HCT116 (cell line): ENCODE measurements at regions not wholly inside any gene's neighbourhood (a gene's known extent, or its start where the extent isn't known, plus 50 kb on each side); places are given as distances from the start of the nearest gene placed in this dataset.

Experiments
- ATAC-seq: fragments of 200-7000 bp; cut with Tn5 transposase; 2 replicates; pipeline ENCODE4 v1.9.1; 2020; ENCODE audit warnings: mild to moderate bottlenecking, moderate library complexity
- BruUV-seq: library from RNA; stranded (reverse); fragments of 400-500 nt; replicated peaks from 2 replicates; lab custom pipeline; 2021; lab: Mats Ljungman, UMichigan
- CTCF ChIA-PET: fragments of 300-600 bp; sonication (Branson Sonifier 250); formaldehyde crosslinking; loops from one replicate; lab custom pipeline; 2021; ENCODE audit warnings: antibody characterized with exemption; lab: Charles Lee
- POLR2A ChIA-PET: fragments of 300-600, 350-600 bp; sonication (Branson Sonifier 250); formaldehyde crosslinking; loops from one replicate; lab custom pipeline; 2021; ENCODE audit warnings: antibody characterized with exemption; lab: Charles Lee
- RAD21 ChIA-PET, 2 experiments: fragments of 300-600 bp; sonication (Branson Sonifier 250); formaldehyde crosslinking; loops; one replicate each; lab custom pipeline; 2023; ENCODE audit warnings: low total read pairs in 2 of 2; ENCODE audit not compliant: uncharacterized antibody in 2 of 2, unreplicated experiment in 2 of 2, low non-redundant PET in 1 of 2; lab: Charles Lee
- DNase-seq: peaks from one replicate; pipeline ENCODE4 v3.0.0-alpha.2; 2010; ENCODE audit warnings: low read depth, low spot score
- H2AFZ ChIP-seq: fragments of 200-600 bp; shearing (Covaris generic), sonication (generic); 2 replicates; pipeline ENCODE4 v1.6.1; 2017; ENCODE audit warnings: low read depth, mixed run types, mixed read lengths, antibody characterized with exemption, low read length; ENCODE audit not compliant: poor library complexity, severe bottlenecking
- H3K27ac ChIP-seq: 2 replicates; pipeline ENCODE4 v1.5.1; 2012; ENCODE audit warnings: low read depth, low read length
- H3K27me3 ChIP-seq: fragments of 200-600 bp; sonication (generic); 2 replicates; pipeline ENCODE4 v1.6.1; 2016; ENCODE audit warnings: mixed run types, low read length, mixed read lengths; ENCODE audit not compliant: insufficient read depth
- H3K36me3 ChIP-seq, 2 experiments: fragments of 200-500 bp in 1 of 2; fragments of 200-600 bp in 1 of 2; sonication (Bioruptor generic) in 1 of 2; sonication (generic) in 1 of 2; 2 replicates each; pipeline versions ENCODE4 v1.5.1 to v1.6.1; 2014 to 2016; ENCODE audit warnings: low read length in 2 of 2, inconsistent platforms in 1 of 2, mixed read lengths in 1 of 2, mixed run types in 1 of 2; ENCODE audit not compliant: insufficient read depth in 2 of 2, control insufficient read depth in 1 of 2
- H3K4me1 ChIP-seq, 2 experiments: fragments of 200-600 bp in 1 of 2; sonication (generic) in 1 of 2; 2 replicates each; pipeline versions ENCODE4 v1.5.1 to v1.6.1; 2012 to 2017; ENCODE audit warnings: low read length in 2 of 2, inconsistent platforms in 1 of 2, mild to moderate bottlenecking in 1 of 2, mixed read lengths in 1 of 2, mixed run types in 1 of 2, moderate library complexity in 1 of 2; ENCODE audit not compliant: insufficient read depth in 2 of 2, control insufficient read depth in 1 of 2
- H3K4me2 ChIP-seq: fragments of 200-600 bp; sonication (generic); 2 replicates; pipeline ENCODE4 v1.6.1; 2017; ENCODE audit warnings: mixed run types, low read length, mixed read lengths
- H3K4me3 ChIP-seq, 2 experiments: fragments of 200-600 bp in 1 of 2; sonication (generic) in 1 of 2; replicated peaks in 1 of 2; 2 replicates each; pipeline ENCODE4 v1.5.1; 2011 to 2016; ENCODE audit warnings: low read length in 2 of 2, control low read depth in 1 of 2, low read depth in 1 of 2, mild to moderate bottlenecking in 1 of 2, mixed read lengths in 1 of 2, mixed run types in 1 of 2
- H3K79me2 ChIP-seq: fragments of 200-600 bp; sonication (generic); 2 replicates; pipeline ENCODE4 v1.6.1; 2017; ENCODE audit warnings: mild to moderate bottlenecking, mixed run types, low read length, moderate library complexity, mixed read lengths; ENCODE audit not compliant: insufficient read depth
- H3K9ac ChIP-seq: fragments of 200-600 bp; sonication (generic); 2 replicates; pipeline ENCODE4 v1.6.1; 2016; ENCODE audit warnings: low read length, mixed read lengths
- H3K9me2 ChIP-seq: fragments of 200-600 bp; sonication (generic), shearing (Covaris generic); 2 replicates; pipeline ENCODE4 v1.6.1; 2017; ENCODE audit warnings: mixed run types, mild to moderate bottlenecking, moderate library complexity; ENCODE audit not compliant: insufficient read depth
- H3K9me3 ChIP-seq, 2 experiments: fragments of 200-500 bp in 1 of 2; fragments of 200-600 bp in 1 of 2; sonication (Bioruptor generic) in 1 of 2; sonication (generic) in 1 of 2; 2 replicates each; pipeline ENCODE4 v1.6.1; 2014 to 2017; ENCODE audit warnings: low read length in 2 of 2, mixed read lengths in 2 of 2, inconsistent platforms in 1 of 2, low read depth in 1 of 2, mild to moderate bottlenecking in 1 of 2, mixed run types in 1 of 2, moderate library complexity in 1 of 2; ENCODE audit not compliant: control insufficient read depth in 1 of 2, insufficient read depth in 1 of 2
- H4K20me1 ChIP-seq: fragments of 200-600 bp; sonication (generic), shearing (Covaris generic); 2 replicates; pipeline ENCODE4 v1.6.1; 2017; ENCODE audit warnings: mixed run types, mild to moderate bottlenecking, moderate library complexity; ENCODE audit not compliant: insufficient read depth
- ATF3 ChIP-seq: IDR thresholded peaks from 2 replicates; pipeline ENCODE4 v1.6.1; 2012
- EGR1 ChIP-seq: IDR thresholded peaks from 2 replicates; pipeline ENCODE4 v1.6.1; 2012; ENCODE audit warnings: low read depth
- EZH2 ChIP-seq: fragments of 200-600 bp; sonication (generic); IDR thresholded peaks from 2 replicates; pipeline ENCODE4 v1.6.1; 2017; ENCODE audit warnings: antibody characterized with exemption, mixed run types
- EZH2phosphoT487 ChIP-seq: fragments of 200-600 bp; IDR thresholded peaks from 2 replicates; pipeline ENCODE4 v1.6.1; 2018; ENCODE audit warnings: antibody characterized with exemption, borderline replicate concordance
- FOSL1 ChIP-seq: IDR thresholded peaks from 2 replicates; pipeline ENCODE4 v1.6.1; 2012; ENCODE audit warnings: low read depth
- JUND ChIP-seq: IDR thresholded peaks from 2 replicates; pipeline ENCODE4 v1.6.1; 2012
- RAD21 ChIP-seq: IDR thresholded peaks from 2 replicates; pipeline ENCODE4 v1.6.1; 2012; ENCODE audit warnings: low read depth, mild to moderate bottlenecking
- REST ChIP-seq: IDR thresholded peaks from 2 replicates; pipeline ENCODE4 v1.6.1; 2012; ENCODE audit warnings: low read depth
- YY1 ChIP-seq: IDR thresholded peaks from 2 replicates; pipeline ENCODE4 v1.6.1; 2011; ENCODE audit warnings: low read length, low read depth, moderate library complexity, mild to moderate bottlenecking; ENCODE audit not compliant: insufficient replicate concordance; ENCODE audit errors: extremely low read depth
- ZBTB33 ChIP-seq: IDR thresholded peaks from 2 replicates; pipeline ENCODE4 v1.6.1; 2011; ENCODE audit warnings: mild to moderate bottlenecking, low read length, moderate library complexity; ENCODE audit not compliant: insufficient replicate concordance; ENCODE audit errors: extremely low read depth
- ZFX ChIP-seq: fragments of 450-650 bp; IDR thresholded peaks from 2 replicates; pipeline ENCODE4 v1.6.1; 2017
- intact Hi-C: fragments of 100-400 bp; cut with micrococcal nuclease; formaldehyde crosslinking; loops from 2 replicates; pipeline ENCODE4 v1.10.0; 2022

GRCh38 chr13:56909896-56910600, 230.7 kb upstream of the PRR20A start (continued):
- TF ChIP-seq REST (no peak), FOSL1 (no peak), ZBTB33 (no peak), EZH2phosphoT487 (no peak)

GRCh38 chr13:56917966-56918365, 222.8 kb upstream of the PRR20A start:
- CTCF ChIA-PET, result no interaction called here
- POLR2A ChIA-PET, result no interaction called here
- intact Hi-C loops, result no loop called here
- TF ChIP-seq JUND, result no peak
- no peak for TF ChIP-seq REST
- TF ChIP-seq FOSL1, result no peak
- no peak for TF ChIP-seq ZBTB33
- TF ChIP-seq EGR1, result no peak
- no peak for TF ChIP-seq EZH2
- TF ChIP-seq ZFX, result no peak
- TF ChIP-seq RAD21, result no peak
- no peak for TF ChIP-seq EZH2phosphoT487
- TF ChIP-seq ATF3, result no peak
- TF ChIP-seq YY1, result no peak

More at GRCh38 chr13:56917966-56918365, 222.8 kb upstream of the PRR20A start:
- H3K9ac ChIP-seq, result no peak overlapping the region
- H3K27me3 ChIP-seq, result no peaks in the 10 kb centered on the region
- H3K9me2 ChIP-seq, result no peaks in the 10 kb centered on the region
- RAD21 ChIA-PET, result no interaction called here
- no peak overlapping the region for H3K27ac ChIP-seq
- no peaks in the 10 kb centered on the region for H4K20me1 ChIP-seq
- no peaks in the 10 kb centered on the region for H3K4me1 ChIP-seq
- no peaks in the 10 kb centered on the region for H3K79me2 ChIP-seq
- ATAC-seq, result no peak
- H2AFZ ChIP-seq, result no peak overlapping the region
- H3K4me2 ChIP-seq, result no peak overlapping the region
- DNase-seq, result no peak
- H3K9me3 ChIP-seq, result peaks cover 9 to 12% of the 10 kb centered on the region in 2 experiments; a peak in 2 of 4 replicates
- no peaks in the 10 kb centered on the region for H3K36me3 ChIP-seq
- BruUV-seq, result no TSS peak
- no peak overlapping the region for H3K4me3 ChIP-seq
